MG63 (cell line): ENCODE measurements at regions not wholly inside any gene's neighbourhood (a gene's known extent, or its start where the extent isn't known, plus 50 kb on each side); places are given as distances from the start of the nearest gene placed in this dataset.
"Not testable (repeated sequence)": the region's sequence is repeated elsewhere in the genome, so short reads cannot be mapped to it uniquely, and the experiment has no call there.

Source experiments
- DNase-seq: peaks from one replicate; pipeline ENCODE4 v3.0.0-alpha.2; 2020
- H3K27me3 ChIP-seq: fragments of 250-450 bp; sonication (Bioruptor Pico); 2 replicates; pipeline ENCODE4 v1.5.1; 2020; ENCODE audit warnings: mild to moderate bottlenecking, moderate library complexity
- H3K36me3 ChIP-seq: fragments of 250-450 bp; sonication (Bioruptor Pico); 2 replicates; pipeline ENCODE4 v1.5.1; 2020; ENCODE audit warnings: mild to moderate bottlenecking, moderate library complexity
- H3K4me3 ChIP-seq: fragments of 250-450 bp; sonication (Bioruptor Pico); 2 replicates; pipeline ENCODE4 v1.5.1; 2020; ENCODE audit warnings: mild to moderate bottlenecking, moderate library complexity
- H3K9me3 ChIP-seq: fragments of 250-450 bp; sonication (Bioruptor Pico); 2 replicates; pipeline ENCODE4 v1.5.1; 2020; ENCODE audit warnings: mild to moderate bottlenecking, moderate library complexity

DNA sequence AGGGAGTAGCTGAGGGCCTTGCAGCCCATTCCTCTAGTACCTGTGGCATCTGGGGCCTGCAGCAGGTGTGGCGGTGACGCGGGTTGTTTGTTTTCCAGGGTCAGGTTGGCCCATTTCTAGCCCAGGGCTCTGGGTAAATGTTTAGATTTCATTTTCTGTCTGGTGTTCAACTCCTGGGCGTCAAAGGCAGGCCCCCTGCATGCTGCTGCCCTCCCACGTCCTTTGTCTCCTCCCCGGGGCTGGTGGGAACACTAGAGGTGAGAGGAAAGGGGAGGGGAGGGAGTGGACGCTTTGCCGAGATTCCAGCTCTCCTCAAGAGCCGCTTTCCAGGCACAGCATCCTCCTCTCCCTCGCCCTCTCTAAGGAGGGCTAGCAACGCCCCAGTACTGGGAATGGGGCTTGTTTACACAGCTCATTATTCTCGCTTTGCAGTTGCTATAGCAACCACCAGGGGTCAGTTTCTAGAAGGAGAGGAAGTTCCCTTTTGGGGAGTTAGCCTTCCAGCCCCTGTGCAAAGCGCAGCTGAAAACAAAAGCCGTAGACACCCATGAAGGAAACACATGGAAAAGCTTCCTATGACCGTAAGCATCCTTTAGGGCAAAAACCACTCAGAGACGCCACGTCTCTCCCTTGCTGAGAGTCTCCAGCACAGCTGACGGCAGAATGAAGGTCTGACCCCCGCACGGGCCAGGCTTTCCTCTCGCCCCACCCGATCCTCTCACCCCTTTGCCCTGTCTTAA is 170.6 kb downstream of the LY86 start:
- Histone ChIP-seq H3K36me3 (no peaks in the 10 kb centered on the region), H3K4me3 (no peak overlapping the region), H3K27me3 (peaks cover 16% of the 10 kb centered on the region), H3K9me3 (peaks cover 4% of the 10 kb centered on the region; the same call in 1 of the 2 replicates)
- DNase-seq: no peak

DNA sequence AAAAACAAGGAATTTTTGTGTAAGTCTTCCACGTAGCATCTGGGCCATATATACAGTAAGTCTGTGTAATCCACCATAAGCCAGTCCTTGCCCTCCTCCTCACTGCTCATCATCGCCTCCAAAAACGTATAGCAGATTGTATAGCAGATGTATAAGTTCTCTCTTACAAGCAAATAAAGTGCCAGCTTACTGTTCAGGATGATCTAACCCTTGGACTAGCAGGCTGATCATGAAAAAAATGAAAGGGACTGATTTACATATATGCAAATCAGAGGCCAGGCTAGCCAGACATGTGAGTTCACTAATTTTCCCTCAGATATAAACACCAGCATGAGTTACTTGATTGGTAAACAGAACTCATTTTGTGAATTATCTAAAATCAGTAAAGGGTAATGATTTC is 171.5 kb downstream of the LY86 start:
- H3K9me3 ChIP-seq: peaks cover 4% of the 10 kb centered on the region; the same call in 1 of the 2 replicates
- no peak overlapping the region for H3K4me3 ChIP-seq
- H3K27me3 ChIP-seq: peaks cover 16% of the 10 kb centered on the region
- no peak for DNase-seq
- no peaks in the 10 kb centered on the region for H3K36me3 ChIP-seq

DNA sequence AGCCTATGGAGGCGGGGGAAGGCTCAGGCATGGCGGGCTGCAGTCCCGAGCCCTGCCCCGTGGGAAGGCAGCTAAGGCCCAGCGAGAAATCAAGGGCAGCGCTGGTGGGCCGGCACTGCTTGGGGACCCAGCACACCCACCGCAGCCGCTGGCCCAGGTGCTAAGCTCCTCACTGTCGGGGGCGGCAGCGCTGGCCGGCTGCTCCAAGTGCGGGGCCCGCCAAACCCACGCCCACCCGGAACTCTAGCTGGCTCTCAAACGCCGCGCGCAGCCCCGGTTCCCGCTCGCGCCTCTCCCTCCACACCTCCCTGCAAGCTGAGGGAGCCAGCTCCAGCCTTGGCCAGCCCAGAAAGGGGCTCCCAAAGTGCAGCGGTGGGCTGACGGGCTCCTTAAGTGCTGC is 174.0 kb downstream of the LY86 start:
- H3K27me3 ChIP-seq: peaks cover 16% of the 10 kb centered on the region

GRCh38 chr6:6764764-6765434 is 176.4 kb downstream of the LY86 start:
- H3K27me3 ChIP-seq: peaks cover 15% of the 10 kb centered on the region
- DNase-seq: no peak
- H3K4me3 ChIP-seq: no peak overlapping the region
- H3K9me3 ChIP-seq: peaks cover 4% of the 10 kb centered on the region; the same call in 1 of the 2 replicates
- H3K36me3 ChIP-seq: no peaks in the 10 kb centered on the region

More for the DNA sequence above, 174.0 kb downstream of the LY86 start:
- not testable (repeated sequence) for H3K4me3 ChIP-seq, H3K9me3 ChIP-seq, H3K36me3 ChIP-seq, DNase-seq

- no peak overlapping the region for H3K4me3 ChIP-seq
Measured at GRCh38 chr6:6766230-6766905, 177.8 kb downstream of the LY86 start.

GRCh38 chr6:6769466-6769865 is 180.9 kb downstream of the LY86 start:
- DNase-seq: no peak
- H3K4me3 ChIP-seq: no peak overlapping the region
- H3K36me3 ChIP-seq: no peaks in the 10 kb centered on the region
- H3K27me3 ChIP-seq: peaks cover 3% of the 10 kb centered on the region; the same call in 1 of the 2 replicates
- no peaks in the 10 kb centered on the region for H3K9me3 ChIP-seq

More at GRCh38 chr6:6766230-6766905, 177.8 kb downstream of the LY86 start:
- no peaks in the 10 kb centered on the region for H3K36me3 ChIP-seq
- no peak for DNase-seq
- H3K9me3 ChIP-seq: peaks cover 4% of the 10 kb centered on the region; the same call in 1 of the 2 replicates
- H3K27me3 ChIP-seq: peaks cover under 1% of the 10 kb centered on the region; the same call in 1 of the 2 replicates

DNA sequence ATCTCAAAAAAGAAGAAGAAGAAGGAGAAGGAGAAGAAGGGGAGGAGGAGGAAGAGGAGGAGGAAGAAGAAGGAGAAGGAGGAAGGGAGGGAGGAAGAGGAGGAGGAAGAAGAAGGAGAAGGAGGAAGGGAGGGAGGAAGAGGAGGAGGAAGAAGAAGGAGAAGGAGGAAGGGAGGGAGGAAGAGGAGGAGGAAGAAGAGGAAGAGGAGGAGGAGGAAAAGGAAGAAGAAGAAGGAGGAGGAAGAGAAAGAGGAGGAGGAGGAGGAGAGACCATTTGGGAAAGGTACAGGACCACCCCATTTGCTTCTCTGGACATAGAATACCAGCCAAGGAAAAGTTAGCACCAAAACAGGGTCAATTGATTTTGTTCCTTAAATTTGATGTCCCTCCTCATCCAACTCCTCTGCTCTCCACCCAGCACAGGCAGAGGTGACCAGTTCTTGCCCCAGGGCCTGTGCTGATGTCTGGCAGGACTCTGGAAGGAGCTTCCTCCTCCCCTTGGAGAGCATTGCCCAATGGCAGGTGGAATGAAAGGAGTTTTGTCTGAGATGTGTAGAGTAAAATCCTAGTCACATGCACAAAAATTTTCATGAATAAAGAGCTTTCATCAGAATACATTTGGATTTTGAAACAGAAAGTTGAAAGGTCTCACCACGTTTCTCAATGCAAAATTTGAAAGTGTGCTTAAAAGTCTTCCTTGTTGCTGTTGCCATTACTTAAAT is 182.9 kb downstream of the LY86 start:
- Histone ChIP-seq H3K4me3 (no peak overlapping the region), H3K36me3 (no peaks in the 10 kb centered on the region), H3K9me3 (no peaks in the 10 kb centered on the region), H3K27me3 (peaks cover 10% of the 10 kb centered on the region)
- DNase-seq: no peak

DNA sequence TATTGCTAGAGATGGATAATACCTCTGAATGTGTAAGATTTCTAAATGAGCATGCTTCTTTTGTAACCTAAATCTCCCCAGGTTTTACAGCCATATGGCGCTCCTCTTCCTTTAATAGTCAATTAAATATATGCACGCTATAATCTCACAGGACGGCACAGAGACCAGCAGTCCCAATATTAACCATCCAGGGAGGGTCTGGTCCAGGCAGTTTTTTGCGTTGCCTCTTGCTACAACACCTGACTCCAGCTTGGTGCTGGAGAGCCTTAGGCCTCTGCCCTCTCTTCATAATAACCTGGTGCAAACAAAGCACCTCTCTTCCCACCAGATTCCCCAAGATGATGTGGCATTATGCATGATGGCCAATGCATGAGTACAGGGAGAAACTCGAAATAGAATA is 183.4 kb downstream of the LY86 start:
- DNase-seq: no peak
- H3K9me3 ChIP-seq: no peaks in the 10 kb centered on the region
- H3K27me3 ChIP-seq: peaks cover 13% of the 10 kb centered on the region
- no peak overlapping the region for H3K4me3 ChIP-seq
- no peaks in the 10 kb centered on the region for H3K36me3 ChIP-seq

GRCh38 chr6:6772751-6773150 is 184.2 kb downstream of the LY86 start:
- no peak for DNase-seq
- Histone ChIP-seq H3K27me3 (peaks cover 15% of the 10 kb centered on the region), H3K4me3 (no peak overlapping the region), H3K36me3 (no peaks in the 10 kb centered on the region), H3K9me3 (no peaks in the 10 kb centered on the region)

GRCh38 chr6:6775074-6775473 is 186.6 kb downstream of the LY86 start:
- DNase-seq: no peak
- H3K36me3 ChIP-seq: no peaks in the 10 kb centered on the region
- no peak overlapping the region for H3K4me3 ChIP-seq
- no peaks in the 10 kb centered on the region for H3K9me3 ChIP-seq
- H3K27me3 ChIP-seq: peaks cover 15% of the 10 kb centered on the region

GRCh38 chr6:6780231-6780630 is 191.7 kb downstream of the LY86 start:
- Histone ChIP-seq H3K36me3 (no peaks in the 10 kb centered on the region), H3K4me3 (no peak overlapping the region), H3K27me3 (peaks cover 12% of the 10 kb centered on the region), H3K9me3 (no peaks in the 10 kb centered on the region)
- no peak for DNase-seq

- H3K36me3 ChIP-seq: no peaks in the 10 kb centered on the region
- H3K27me3 ChIP-seq: peaks cover 6% of the 10 kb centered on the region
- no peaks in the 10 kb centered on the region for H3K9me3 ChIP-seq
- DNase-seq: peak; percentile 99
- H3K4me3 ChIP-seq: no peak overlapping the region
Measured at GRCh38 chr6:6781172-6781872, 192.8 kb downstream of the LY86 start.

- DNase-seq: no peak
- no peaks in the 10 kb centered on the region for H3K9me3 ChIP-seq
- no peak overlapping the region for H3K4me3 ChIP-seq
- no peaks in the 10 kb centered on the region for H3K36me3 ChIP-seq
- peaks cover 3% of the 10 kb centered on the region for H3K27me3 ChIP-seq
Measured at GRCh38 chr6:6781873-6782227, 193.3 kb downstream of the LY86 start.

DNA sequence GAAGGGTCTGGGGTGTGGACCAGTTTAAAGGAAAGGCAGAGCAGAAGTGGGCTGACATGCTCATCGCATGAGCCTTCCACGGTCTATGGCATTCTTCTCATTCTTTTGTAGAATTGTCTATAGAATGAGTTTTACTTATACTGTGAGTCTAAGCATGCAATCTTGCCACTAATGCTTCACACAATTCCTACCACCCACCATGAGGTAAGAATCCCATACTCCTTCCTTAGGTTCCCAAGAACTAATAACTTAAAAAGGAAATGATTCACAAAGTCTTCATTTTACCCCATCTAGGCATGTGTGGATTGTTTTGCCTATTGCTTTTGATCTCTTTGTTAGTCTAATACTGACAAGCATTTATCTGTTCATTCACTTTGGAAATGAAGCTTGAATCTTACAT is 195.2 kb downstream of the LY86 start:
- no peaks in the 10 kb centered on the region for H3K9me3 ChIP-seq
- no peak overlapping the region for H3K4me3 ChIP-seq
- H3K27me3 ChIP-seq: no peaks in the 10 kb centered on the region; the same call in 1 of the 2 replicates
- no peaks in the 10 kb centered on the region for H3K36me3 ChIP-seq
- no peak for DNase-seq

DNA sequence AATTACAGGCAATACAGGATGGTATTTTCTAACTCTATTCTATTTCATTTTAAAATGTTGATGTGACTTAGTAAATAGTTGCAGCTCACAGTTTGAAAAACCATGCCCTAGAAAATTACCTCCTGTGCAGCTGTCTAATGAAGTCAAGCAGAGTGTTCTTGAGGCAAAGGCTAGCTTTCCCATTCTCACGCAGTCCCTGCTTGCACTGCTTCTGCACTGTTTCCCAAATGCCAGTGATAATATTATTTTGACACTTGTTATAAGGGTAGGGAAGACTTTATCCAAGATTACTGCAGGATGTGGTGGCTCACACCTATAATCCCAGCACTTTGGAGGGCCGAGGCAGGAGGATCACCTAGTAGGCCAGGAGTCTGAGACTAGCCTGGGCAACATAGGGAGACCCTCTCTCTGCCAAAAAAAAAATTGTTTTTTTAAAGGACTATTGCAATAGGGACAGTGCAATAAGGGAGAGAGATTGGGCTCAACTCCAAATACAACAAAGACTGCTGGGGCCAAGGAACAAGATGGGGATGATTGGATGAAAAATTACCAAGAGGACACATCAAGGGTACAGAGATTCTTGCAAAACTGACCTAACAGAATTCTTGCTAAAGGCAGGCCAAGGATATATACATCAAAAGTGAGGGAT is 196.1 kb downstream of the LY86 start:
- Histone ChIP-seq H3K36me3 (no peaks in the 10 kb centered on the region), H3K4me3 (no peak overlapping the region), H3K27me3 (no peaks in the 10 kb centered on the region), H3K9me3 (no peaks in the 10 kb centered on the region)
- DNase-seq: no peak

- Histone ChIP-seq H3K27me3 (no peaks in the 10 kb centered on the region), H3K9me3 (no peaks in the 10 kb centered on the region), H3K36me3 (no peaks in the 10 kb centered on the region), H3K4me3 (no peak overlapping the region)
- no peak for DNase-seq
Measured at GRCh38 chr6:6785163-6785521, 196.6 kb downstream of the LY86 start.
